ENCODE measurements at regions not wholly inside any gene's neighbourhood (a gene's known extent, or its start where the extent isn't known, plus 50 kb on each side); places are given as distances from the start of the nearest gene placed in this dataset.
"Not testable (repeated sequence)": the region's sequence is repeated elsewhere in the genome, so short reads cannot be mapped to it uniquely, and the experiment has no call there.

DNA sequence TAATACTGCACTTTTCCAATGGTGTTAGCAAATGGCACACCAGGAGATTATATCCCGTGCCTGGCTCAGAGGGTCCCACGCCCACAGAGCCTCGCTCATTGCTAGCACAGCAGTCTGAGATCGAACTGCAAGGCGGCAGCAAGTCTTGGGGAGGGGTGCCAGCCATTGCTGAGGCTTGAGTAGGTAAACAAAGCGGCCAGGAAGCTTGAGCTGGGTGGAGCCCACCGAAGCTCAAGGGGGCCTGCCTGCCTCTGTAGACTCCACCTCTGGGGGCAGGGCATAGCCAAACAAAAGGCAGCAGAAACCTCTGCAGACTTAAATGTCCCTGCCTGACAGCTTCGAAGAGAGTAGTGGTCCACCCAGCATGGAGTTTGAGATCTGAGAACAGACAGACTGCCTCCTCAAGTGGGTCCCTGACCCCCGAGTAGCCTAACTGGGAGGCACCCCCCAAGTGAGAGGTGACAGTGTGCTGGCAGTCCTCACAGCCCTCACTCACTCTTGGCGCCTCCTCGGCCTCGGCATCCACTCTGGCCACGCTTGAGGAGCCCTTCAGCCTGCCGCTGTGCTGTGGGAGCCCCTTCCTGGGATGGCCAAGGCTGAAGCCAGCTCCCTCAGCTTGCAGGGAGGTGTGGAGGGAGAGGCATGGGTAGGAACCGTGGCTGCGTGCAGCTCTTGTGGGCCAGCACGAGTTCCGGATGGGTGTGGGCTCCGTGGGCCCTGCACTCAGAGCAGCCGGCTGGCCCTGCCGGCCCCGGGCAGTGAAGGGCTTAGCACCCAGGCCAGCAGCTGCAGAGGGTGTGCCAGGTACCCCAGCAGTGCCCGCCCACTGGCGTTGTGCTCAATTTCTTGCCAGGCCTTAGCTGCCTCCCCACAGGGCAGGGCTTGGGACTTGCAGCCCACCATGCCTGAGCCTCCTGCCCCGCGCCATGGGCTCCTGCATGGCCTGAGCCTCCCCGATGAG is 188.0 kb downstream of the MMUT start:
- not testable (repeated sequence) for DNase-seq

DNA sequence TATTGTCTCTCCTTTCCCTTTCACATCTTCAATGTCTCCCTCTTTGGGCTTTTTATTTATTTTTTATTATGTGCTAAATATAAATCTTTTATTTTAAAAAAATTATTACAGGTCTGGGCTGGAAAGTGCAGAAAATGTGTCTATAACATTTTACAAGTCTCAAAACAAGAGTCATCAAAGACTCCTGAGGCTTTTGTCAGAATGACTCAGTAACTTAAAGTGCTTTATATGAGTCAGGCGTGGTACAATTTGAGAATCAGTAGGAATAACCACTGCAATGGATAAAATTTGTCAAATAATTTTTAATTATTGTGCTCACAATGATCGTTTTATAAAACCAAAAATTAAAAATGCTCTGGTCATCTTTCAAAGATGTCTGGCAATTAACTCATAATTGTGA is 193.9 kb downstream of the MMUT start:
- DNase-seq: no peak

DNA sequence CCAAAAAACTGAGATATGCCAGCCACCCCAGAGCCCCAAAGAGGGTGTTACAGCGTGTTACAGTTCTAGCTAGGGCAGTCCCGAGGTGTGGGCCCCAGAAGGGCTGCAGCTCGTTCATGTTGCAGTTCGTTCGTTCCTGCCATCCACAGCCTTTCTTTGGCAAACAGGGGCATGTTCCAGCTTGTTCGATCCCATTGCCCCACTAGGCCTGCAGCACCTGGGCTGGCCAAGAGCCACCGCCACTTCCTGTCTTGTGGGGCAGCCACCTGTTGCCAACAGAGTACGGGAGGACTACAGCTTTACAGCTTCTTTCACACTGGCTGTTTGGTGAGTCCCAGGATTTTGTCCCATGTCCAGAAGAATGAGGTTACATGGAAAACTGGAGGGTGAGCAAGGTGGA is 198.1 kb downstream of the MMUT start:
- DNase-seq: peak; percentile 57

DNA sequence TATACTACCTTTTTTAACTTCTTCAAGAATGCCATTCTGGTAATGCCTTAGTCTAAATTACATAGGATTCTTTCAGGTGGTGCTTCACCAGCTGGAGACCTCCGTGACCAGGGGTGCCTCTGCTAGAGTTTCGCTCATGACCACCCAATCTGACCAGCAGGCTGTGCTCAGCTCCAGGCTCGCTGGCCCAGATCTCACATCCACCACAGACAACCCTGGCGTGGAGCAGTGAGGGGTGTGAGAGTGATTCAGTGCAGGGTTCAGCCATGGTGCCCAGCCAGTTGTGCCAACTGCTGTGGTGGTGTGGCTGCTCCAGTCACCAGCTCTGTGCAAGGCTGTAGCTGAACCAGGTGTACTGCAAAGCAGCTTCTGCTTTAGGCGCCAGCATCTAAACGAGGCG is 198.6 kb downstream of the MMUT start:
- no peak for DNase-seq

DNA sequence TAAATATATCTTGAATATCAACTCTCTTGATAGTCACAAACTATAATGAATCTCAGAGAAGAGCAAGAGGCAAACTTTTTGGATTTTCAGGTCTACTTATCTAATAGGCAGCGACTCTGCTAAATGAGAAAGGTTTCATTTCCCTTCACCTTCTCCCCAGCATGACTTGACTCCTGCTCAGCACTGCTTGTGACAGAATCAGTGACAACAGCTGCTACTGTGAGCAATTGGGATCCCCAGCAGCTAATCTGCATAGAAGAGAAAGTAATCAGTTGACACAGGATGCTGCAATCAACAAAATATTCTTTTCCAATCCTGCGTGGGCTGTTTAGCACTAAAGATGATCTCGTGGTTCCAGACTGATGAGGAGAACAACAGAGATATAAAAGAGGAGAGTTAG is 205.5 kb downstream of the MMUT start:
- no peak for DNase-seq

DNA sequence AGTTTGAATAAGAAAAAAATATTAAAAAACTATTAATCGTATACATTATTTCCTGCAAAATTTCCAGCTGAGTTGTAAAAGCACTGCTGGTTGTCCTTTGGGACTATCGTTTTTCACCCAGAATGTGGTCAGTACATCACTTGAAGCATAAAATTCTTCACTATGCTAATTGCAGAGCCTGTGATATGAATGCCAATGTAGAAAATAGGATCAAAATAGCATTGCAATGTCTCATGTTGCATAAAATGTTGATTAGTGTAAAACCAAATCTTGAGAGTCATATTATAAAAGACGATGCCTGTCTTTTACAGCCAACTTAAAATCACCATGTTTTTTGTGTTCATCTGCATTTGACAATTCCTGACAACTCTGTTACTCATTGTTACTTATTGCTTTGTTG is 207.7 kb downstream of the MMUT start:
- no peak for DNase-seq

DNA sequence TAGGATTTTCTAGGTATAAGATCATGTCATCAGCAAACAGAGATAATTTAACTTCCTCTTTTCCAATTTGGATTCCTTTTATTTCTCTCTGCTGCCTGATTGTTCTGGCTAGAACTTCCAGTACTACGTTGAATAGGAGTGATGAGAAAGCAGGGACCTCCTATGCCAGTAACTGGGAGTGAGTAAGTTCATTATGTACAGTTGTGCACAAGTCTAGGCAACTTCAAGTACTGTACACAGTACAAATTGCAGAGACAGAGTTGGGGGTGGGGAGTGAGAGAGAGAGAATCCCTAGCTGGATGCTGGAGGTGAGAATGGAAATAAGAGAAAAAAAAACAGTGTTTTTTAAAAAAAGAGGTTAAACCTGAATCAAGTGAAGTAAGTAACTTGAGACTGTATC is 210.2 kb downstream of the MMUT start:
- no peak for DNase-seq

DNA sequence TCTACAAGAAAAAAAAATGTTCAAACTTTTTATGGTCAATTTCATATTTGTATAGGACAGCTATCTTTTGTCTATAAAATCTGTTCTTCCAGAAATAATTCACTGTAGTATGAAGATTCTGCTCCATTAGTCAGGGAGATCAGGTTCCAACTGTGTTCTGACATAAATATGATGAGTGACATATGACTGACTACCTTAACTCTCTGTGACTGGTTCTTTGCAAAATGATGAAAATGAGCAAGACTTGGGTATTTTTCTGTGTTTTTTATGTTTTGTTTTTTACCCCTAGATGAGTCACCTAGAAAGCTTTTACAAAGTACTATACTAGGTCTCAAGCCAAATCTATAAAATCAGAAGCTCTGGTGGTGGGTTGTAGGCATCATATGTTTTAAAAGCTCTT is 229.6 kb downstream of the MMUT start:
- DNase-seq: no peak

DNA sequence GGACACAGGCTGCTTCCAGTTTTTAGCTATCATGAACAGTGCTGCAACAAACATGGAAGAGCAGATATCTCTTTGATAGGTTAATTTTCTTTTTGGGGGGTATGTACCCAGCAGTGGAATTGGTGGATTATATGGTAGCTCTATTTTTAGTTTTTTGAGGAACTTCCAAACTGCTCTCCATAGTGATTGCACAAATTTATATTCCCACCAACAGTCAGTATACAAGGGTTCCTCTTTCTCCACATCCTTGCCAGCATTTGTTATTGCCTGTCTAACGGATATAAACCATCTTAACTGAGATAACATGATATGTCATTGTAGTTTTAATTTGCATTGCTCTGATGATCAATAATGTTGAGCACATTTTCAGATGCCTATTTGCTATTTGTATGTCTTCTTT is 237.6 kb downstream of the MMUT start:
- DNase-seq: no peak

DNA sequence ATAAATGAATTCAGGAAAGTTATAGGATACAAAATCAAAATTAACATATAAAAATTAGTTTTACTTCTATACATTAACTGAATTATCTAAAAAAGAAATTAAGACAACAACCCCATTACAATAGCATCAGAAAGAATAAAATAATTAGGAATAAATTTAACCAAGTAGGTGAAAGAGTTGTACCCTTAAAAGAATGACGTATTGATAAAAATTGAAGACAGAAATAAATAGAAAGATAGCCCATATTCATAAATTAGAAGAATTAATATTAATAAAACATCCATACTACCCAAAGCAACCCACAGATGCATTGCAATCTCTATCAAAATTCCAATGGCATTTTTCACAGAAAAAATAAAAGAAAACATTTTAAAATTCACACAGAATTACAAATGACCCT is 242.8 kb downstream of the MMUT start:
- DNase-seq: no peak

DNA sequence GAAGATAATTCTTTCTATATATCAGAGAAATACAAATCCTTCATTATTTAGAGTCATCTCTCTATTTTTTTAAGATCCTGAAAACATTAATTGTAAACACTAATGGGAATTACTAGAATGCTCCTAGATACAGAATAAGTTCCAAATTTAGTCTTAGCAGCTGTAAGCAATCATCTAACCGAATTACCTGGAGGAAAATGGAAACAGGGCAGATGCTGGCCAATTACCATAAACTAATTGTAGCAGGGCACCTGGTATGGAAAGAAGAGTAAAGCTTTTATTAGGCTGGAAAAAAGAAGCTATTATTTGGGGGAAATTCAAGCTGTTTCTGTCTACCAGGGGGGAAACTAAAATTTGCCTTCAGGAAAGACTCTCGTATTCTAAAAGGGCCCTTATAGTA is 257.5 kb downstream of the MMUT start:
- DNase-seq: no peak

DNA sequence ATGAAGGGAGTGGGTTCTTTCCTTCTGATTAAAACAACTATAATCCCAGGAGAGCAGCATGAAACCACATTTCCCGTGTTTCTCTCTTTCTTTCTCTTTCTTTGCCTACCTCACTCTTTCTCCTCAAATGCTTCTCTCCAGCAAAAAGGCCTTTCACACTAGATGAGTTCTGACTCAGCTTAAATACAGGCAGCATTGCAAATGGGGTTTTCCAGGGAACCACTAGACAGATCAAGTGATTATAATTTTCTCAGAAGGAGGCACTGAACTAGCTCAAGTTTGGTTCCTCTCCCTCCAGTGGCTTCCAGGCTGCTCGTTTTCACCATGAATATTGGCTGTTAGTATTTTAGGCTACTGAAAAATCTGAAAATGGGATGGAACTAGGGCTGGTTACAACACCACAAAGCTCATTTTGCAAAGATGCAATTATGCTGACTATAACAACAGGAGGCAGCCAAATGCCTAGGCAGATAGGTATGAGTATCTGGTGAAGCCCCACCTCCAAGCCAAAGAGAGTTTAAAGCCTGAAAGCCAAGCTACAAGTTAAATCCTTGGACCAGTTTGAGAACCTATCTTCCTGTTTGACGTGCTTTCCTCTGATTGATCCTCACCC is 260.0 kb downstream of the MMUT start:
- DNase-seq: no peak

DNA sequence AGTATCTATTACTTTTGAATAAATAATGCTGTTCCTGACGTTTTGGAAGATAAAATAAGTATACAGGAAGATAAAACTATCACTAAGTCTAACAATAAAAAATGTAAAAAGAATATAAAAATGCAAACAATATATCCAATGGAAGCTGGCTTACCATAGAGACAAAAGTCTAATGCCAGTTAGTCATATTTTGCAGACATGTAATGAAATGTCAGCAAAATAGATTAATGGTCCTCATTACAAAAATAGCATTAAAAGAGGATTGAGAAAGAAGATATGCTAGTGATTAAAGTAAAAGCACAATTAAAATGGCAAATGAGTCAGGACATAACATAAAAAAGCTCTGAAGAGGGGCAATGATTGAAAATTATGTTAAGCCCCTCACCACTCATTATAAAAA is 265.0 kb downstream of the MMUT start:
- no peak for DNase-seq

DNA sequence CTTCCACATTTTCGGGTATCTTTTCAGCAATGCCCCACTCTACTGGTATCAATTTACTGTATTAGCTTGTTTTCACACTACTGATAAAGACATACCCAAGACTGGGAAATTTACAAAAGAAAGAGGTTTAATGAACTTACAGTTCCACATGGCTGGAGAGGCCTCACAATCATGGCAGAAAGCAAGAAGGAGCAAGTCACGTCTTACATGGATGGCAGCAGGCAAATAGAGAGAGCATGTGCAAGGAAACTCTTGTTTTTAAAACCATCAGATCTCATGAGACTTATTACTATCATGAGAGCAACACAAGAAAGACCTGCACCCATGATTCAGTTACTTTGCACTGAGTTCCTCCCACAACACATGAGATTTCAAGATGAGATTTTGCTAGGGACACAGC is 300.7 kb downstream of the MMUT start:
- not testable (repeated sequence) for DNase-seq

DNA sequence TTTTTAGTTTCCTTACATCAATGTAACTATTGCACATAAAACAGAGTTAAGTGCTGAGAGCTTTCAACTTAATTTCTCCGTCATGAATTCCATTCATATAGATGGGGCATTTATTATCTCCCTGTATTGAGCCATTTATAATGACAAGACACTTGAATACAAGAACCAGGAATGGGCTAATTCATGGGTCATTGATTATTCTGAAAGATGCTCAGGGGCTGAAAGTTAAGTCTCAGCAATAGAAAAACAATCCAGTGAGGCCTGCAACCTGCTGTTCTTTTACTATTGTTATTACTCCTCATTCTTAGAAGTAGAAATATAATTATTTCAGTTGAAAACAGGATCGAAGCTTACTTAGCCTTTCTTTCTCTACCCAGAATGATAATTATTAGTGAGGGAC is 307.7 kb downstream of the MMUT start:
- DNase-seq: no peak

DNA sequence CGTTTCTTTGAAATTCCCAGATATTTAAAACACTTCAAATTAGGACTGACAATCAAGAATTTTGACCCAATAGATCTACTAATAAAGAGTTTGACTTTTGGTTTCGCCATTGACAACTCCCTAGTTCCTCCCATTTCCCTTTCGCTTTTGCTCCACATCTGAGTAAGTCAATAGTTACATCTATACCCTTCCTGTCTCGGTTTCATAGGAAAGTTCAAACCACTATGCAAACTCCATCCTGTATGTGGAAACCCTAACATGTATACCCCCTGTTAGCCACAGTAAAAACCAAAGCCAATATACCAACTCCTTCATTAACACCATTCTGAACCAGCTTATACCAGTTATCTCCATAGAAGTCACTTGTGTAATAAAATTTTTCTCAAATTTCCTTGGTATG is 311.1 kb downstream of the MMUT start:
- DNase-seq: no peak

DNA sequence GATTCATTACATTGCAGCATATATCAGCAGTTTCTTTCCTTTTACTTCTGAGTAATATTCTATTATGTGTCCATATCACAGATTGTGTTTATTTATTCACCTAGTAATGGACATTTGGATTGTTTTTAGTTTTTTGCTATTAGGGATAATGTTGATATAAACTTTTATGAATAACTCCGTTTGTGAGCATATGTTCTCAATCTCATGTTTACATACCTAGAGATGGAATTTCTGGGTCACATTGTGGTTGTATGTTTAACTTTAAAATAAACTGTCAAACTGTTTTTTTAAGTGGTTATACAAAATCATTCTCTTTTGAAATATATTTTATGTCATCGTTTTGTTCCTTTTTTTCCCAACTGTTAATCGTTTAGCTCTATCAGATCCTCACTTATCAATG is 311.6 kb downstream of the MMUT start:
- no peak for DNase-seq

DNA sequence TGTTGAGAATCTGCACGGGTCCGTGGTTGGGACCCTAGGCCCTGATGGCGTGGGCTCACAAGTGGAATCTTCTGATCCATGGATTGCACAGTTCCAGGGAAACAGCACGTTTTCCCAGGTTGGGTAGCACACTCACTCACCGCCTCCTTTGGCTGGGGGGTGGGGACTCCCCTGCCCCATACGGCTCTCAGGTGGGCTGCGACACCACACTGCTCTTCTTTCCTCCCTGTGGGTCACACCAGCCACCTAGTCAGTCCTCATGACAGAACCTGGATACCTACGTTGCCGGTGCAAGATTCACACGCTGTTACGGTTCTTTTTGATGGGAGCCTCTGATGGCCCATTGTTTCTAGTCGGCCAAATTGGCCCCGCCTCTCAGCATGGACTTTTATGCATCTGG is 312.0 kb downstream of the MMUT start:
- DNase-seq: no peak

DNA sequence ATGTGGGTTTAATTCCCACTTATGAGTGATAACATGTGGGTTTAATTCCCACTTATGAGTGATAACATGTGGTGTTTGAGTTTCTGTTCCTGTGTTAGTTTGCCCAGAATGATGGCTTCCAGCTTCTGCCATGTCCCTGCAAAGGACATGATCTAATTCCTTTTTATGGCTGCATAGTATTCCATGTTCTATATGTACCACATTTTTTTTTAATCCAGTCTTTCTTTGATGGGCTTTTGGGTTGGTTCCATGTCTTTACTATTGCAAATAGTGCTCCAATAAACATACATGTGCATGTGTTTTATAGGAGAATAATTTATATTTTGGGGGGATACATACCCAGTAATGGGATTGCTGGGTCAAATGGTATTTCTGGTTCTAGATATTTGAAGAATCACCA is 317.8 kb downstream of the MMUT start:
- DNase-seq: no peak

DNA sequence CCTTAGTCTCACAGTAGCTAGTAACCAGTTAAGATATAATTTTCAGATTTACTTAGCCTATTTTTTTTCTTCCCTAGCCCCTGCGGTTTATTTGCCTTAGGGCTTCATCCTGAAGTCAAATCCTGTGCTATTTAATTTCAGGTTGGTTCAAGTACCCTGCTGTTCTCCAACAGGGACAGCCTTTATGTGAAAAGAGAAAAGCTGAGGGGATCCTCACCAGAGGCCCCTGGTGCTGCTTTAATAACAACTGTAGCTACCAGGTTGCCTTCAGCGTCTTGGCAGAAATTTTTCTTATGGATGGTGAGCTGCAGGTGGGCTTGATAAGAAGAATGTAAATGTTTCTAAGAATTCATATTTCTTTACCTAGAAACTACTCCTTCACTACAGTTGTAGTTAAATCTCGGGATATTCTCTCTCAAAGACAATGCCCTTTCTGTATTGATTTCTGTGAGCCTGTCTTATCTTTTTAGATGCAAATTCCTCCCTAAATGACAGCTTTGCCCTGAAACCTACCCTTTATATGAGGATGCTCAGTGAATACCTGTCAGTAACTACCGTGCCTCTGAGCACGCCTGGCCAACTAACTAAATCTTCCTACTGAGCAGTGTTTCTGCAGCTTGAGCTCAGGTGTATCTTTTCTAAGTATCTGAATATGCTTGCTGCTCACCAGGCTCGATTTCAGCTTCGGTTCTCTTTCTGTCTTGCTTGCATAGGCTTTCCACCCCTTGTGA is 320.5 kb downstream of the MMUT start:
- DNase-seq: no peak

DNA sequence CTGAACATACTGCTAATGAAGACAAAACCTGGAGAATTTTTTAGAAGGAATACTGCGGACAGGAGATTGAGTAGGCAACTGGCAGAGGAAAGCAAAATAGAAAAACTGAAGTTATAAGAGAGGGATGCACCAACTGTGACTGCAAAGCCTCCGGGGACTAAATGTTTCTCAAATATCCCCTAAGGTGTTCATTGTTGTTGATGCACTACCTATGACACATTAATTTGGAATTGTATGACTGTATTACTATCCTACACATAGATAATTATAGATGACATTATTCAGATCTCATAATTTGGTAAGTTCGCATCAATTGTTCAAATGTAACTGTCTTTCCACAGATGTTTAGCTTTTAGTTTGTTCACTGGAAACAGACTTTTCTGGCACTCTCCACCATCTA is 341.1 kb downstream of the MMUT start:
- no peak for DNase-seq

DNA sequence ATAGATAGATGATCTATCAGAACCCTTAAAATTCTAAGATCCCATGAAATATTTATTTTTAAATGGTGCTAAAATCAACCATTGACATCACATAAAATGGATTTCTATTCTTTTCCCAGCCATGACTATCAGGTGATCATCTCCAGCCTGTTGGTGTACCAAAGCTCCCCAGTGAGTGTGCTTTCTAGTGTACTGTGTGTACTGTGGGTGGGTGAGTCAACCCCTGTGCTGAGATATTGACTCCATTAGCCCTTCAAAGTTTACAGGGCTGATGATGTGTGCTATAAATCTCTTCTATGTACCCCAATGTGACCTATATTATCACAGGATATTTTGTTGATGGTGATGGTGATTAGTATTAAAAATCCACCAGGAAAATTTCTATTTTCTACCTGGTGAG is 344.6 kb downstream of the MMUT start:
- DNase-seq: no peak

DNA sequence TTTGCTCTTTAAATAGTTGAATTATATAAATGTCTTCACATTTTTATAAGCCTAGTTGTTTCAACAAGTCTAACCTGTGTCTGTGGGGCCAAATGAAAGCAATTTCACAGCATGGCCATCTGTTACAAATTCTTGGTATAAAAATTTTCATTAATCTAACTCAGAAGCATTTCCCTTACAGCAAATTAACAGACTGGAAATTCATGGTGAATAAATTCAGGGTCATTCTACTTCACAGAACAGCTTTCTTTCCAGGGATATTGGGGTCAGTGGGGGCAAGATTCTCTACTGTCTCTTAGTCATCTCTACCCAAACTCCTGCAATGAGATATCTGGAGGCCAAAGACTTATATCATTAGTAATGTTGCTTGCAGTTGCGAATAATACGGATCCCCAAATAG is 352.1 kb downstream of the MMUT start:
- no peak for DNase-seq

DNA sequence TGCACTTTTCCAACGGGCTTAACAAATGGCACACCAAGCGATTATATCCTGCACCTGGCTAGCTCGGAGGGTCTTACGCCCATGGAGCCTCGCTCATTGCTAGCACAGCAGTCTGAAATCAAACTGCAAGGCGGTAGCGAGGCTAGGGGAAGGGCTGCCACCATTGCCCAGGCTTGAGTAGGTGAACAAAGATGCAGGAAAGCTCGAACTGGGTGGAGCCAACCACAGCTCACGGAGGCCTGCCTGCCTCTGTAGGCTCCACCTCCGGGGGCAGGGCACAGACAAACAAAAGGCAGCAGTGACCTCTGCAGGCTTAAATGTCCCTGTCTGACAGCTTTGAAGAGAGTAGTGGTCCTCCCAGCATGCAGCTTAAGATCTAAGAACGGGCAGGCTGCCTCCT is 365.4 kb downstream of the MMUT start:
- not testable (repeated sequence) for DNase-seq
